HepG2 (cell line): ENCODE measurements at regions not wholly inside any gene's neighbourhood (a gene's known extent, or its start where the extent isn't known, plus 50 kb on each side); places are given as distances from the start of the nearest gene placed in this dataset.

Source experiments
- ATAC-seq: fragments of 200-7000 bp; cut with Tn5 transposase; 3 replicates; pipeline ENCODE4 v1.9.1; 2020; ENCODE audit warnings: mild to moderate bottlenecking, moderate library complexity
- BruUV-seq: library from RNA; stranded (reverse); fragments of 400-500 nt; replicated peaks from 2 replicates; lab custom pipeline; 2021; lab: Mats Ljungman, UMichigan
- CTCF ChIA-PET: fragments of 300-600 bp; formaldehyde crosslinking; extraction: SDS; loops from one replicate; lab custom pipeline; 2021; ENCODE audit warnings: low total read pairs, inconsistent platforms, low intra/inter-chr PET ratio; lab: Yijun Ruan, JAX
- POLR2A ChIA-PET: fragments of 350-600 bp; sonication (Branson Sonifier 250); formaldehyde crosslinking; loops from one replicate; lab custom pipeline; 2020; ENCODE audit warnings: antibody characterized with exemption, inconsistent platforms; lab: Yijun Ruan, JAX
- DNase-seq: peaks from one replicate; pipeline ENCODE4 v3.0.0-alpha.2; 2015; ENCODE audit warnings: low spot score
- FAIRE-seq: peaks from 3 replicates; lab custom pipeline; 2011; peaks lifted over from hg19 to GRCh38; lab: Jason Lieb, UNC
- H2AFZ ChIP-seq: one replicate; pipeline ENCODE4 v1.6.1; 2011; ENCODE audit warnings: low read length, inconsistent platforms
- H3K27ac ChIP-seq: fragments of 300-600 bp; 3 replicates; pipeline ENCODE4 v1.8.0; 2011; ENCODE audit warnings: mixed run types, mild to moderate bottlenecking, mixed read lengths, low read length, inconsistent platforms; ENCODE audit not compliant: insufficient read depth; ENCODE audit errors: extremely low read length
- H3K27me3 ChIP-seq, 2 experiments: fragments of 200-600 bp in 1 of 2; 2 replicates in 1 of 2; 3 replicates in 1 of 2; pipeline versions ENCODE4 v1.6.0 to v1.8.0; 2011; ENCODE audit warnings: low read length in 2 of 2, mild to moderate bottlenecking in 2 of 2, moderate library complexity in 2 of 2, inconsistent platforms in 1 of 2; ENCODE audit not compliant: insufficient read depth in 2 of 2, control insufficient read depth in 1 of 2
- H3K36me3 ChIP-seq, 2 experiments: fragments of 200-600 bp in 1 of 2; replicated peaks in 1 of 2; 2 replicates in 1 of 2; 3 replicates in 1 of 2; pipeline versions ENCODE4 v1.5.1 to v1.8.0; 2011; ENCODE audit warnings: low read length in 2 of 2, inconsistent platforms in 1 of 2; ENCODE audit not compliant: insufficient read depth in 2 of 2, control insufficient read depth in 1 of 2
- H3K4me1 ChIP-seq: 2 replicates; pipeline ENCODE4 v1.5.1; 2012; ENCODE audit warnings: low read length, inconsistent platforms; ENCODE audit not compliant: insufficient read depth
- H3K4me2 ChIP-seq: 2 replicates; pipeline ENCODE4 v1.6.0; 2011; ENCODE audit warnings: low read depth, low read length, inconsistent platforms
- H3K4me3 ChIP-seq, 3 experiments: fragments of 200-600 bp in 1 of 3; sonication (generic), shearing (Covaris generic) in 1 of 3; replicated peaks in 1 of 3; 2 replicates each; pipeline ENCODE4 v1.5.1; 2011 to 2016; ENCODE audit warnings: low read length in 3 of 3, inconsistent platforms in 2 of 3, low read depth in 2 of 3, mild to moderate bottlenecking in 2 of 3, control low read depth in 1 of 3, mixed read lengths in 1 of 3; ENCODE audit not compliant: insufficient read depth in 1 of 3
- H3K79me2 ChIP-seq: one replicate; pipeline ENCODE4 v1.6.1; 2011; ENCODE audit warnings: low read length, inconsistent platforms; ENCODE audit not compliant: insufficient read depth
- H3K9ac ChIP-seq: 2 replicates; pipeline ENCODE4 v1.6.0; 2011; ENCODE audit warnings: mild to moderate bottlenecking, low read depth, low read length, inconsistent platforms; ENCODE audit not compliant: insufficient read depth
- H3K9me3 ChIP-seq: 2 replicates; pipeline ENCODE4 v1.5.1; 2012; ENCODE audit warnings: mild to moderate bottlenecking, low read length
- H4K20me1 ChIP-seq: 2 replicates; pipeline ENCODE4 v1.6.0; 2011; ENCODE audit warnings: inconsistent platforms, mild to moderate bottlenecking, low read length, moderate library complexity; ENCODE audit not compliant: insufficient read depth
- CCDC6 ChIP-seq: sonication (generic); formaldehyde crosslinking; IDR thresholded peaks from 2 replicates; pipeline ENCODE4 v1.8.1; 2022; ENCODE audit warnings: mild to moderate bottlenecking, missing genetic modification reagents, moderate library complexity
- FOXP4 ChIP-seq: sonication (generic); formaldehyde crosslinking; IDR thresholded peaks from 2 replicates; pipeline ENCODE4 v1.4.0; 2020; ENCODE audit warnings: missing genetic modification reagents
- GTF3A ChIP-seq: sonication (generic); formaldehyde crosslinking; conservative IDR thresholded peaks from 2 replicates; pipeline ENCODE4 v1.4.0; 2020; ENCODE audit warnings: mild to moderate bottlenecking, missing genetic modification reagents
- HOXA3 ChIP-seq: sonication (generic); formaldehyde crosslinking; IDR thresholded peaks from 2 replicates; pipeline ENCODE4 v1.5.0; 2020; ENCODE audit warnings: missing genetic modification reagents
- MAFG ChIP-seq: sonication (generic); formaldehyde crosslinking; IDR thresholded peaks from 2 replicates; pipeline ENCODE4 v1.5.1; 2020; ENCODE audit warnings: mild to moderate bottlenecking, missing genetic modification reagents
- TARDBP ChIP-seq: sonication (generic); formaldehyde crosslinking; IDR thresholded peaks from 2 replicates; pipeline ENCODE4 v1.8.0; 2022; ENCODE audit warnings: mild to moderate bottlenecking, missing genetic modification reagents
- YEATS2 ChIP-seq: sonication (generic); formaldehyde crosslinking; IDR thresholded peaks from 2 replicates; pipeline ENCODE4 v1.4.0; 2020; ENCODE audit warnings: missing genetic modification reagents, borderline replicate concordance
- ZGPAT ChIP-seq: IDR thresholded peaks from 2 replicates; pipeline ENCODE4 v1.6.1; 2016; ENCODE audit warnings: mild to moderate bottlenecking
- ZMYM2 ChIP-seq: sonication (generic); formaldehyde crosslinking; IDR thresholded peaks from 2 replicates; pipeline ENCODE4 v1.8.0; 2022; ENCODE audit warnings: mild to moderate bottlenecking, missing genetic modification reagents
- ZNF234 ChIP-seq: sonication (generic); formaldehyde crosslinking; conservative IDR thresholded peaks from 2 replicates; pipeline ENCODE4 v1.5.1; 2020; ENCODE audit warnings: mild to moderate bottlenecking, missing genetic modification reagents
- ZNF572 ChIP-seq: sonication (generic); formaldehyde crosslinking; IDR thresholded peaks from 2 replicates; pipeline ENCODE4 v1.5.1; 2020; ENCODE audit warnings: mild to moderate bottlenecking, missing genetic modification reagents
- WGBS: methylation state at CpG from one replicate; pipeline ENCODE4 v1.1.6; 2017; ENCODE audit warnings: low lambda C conversion rate; 5-methylcytosine and 5-hydroxymethylcytosine counted together
- in situ Hi-C: cut with HindIII; loops from 2 replicates; pipeline ENCODE4 v1.10.0; 2017; ENCODE audit warnings: low pct_unique_long_range_greater_than_20kb; ENCODE audit not compliant: extremely low pct_ligation_motif_present
- intact Hi-C: fragments of 100-400 bp; cut with micrococcal nuclease; formaldehyde crosslinking; loops from one replicate; pipeline ENCODE4 v1.10.0; 2022; ENCODE audit not compliant: unreplicated experiment
- TF ChIP-seq, protein P1 (sequence below): sonication (generic); formaldehyde crosslinking; IDR thresholded peaks from 2 replicates; pipeline ENCODE4 v1.4.0; 2020; ENCODE audit warnings: mild to moderate bottlenecking, missing genetic modification reagents
- TF ChIP-seq, protein P2 (sequence below): sonication (generic); formaldehyde crosslinking; IDR thresholded peaks from 2 replicates; pipeline ENCODE4 v1.4.0; 2020; ENCODE audit warnings: missing genetic modification reagents, borderline replicate concordance

GRCh38 chr18:73690222-73690621 lies 457.4 kb downstream of the FBXO15 start:
- ChIA-PET CTCF (no interaction called here), POLR2A (no interaction called here)
- no peaks in the 10 kb centered on the region for H4K20me1 ChIP-seq
- intact Hi-C loops, result no loop called here
- ATAC-seq (no peak), FAIRE-seq (no peak), DNase-seq (no peak)
- H3K4me3 ChIP-seq, result no peak overlapping the region
- no peaks in the 10 kb centered on the region for H3K36me3 ChIP-seq
- no peak overlapping the region for H2AFZ ChIP-seq
- in situ Hi-C loops, result no loop called here
- no peaks in the 10 kb centered on the region for H3K79me2 ChIP-seq
- no peak overlapping the region for H3K9ac ChIP-seq
- no peaks in the 10 kb centered on the region; a peak in 3 of 5 replicates for H3K27me3 ChIP-seq
- WGBS, result 1% methylated on average over 3 of the region's 3 CpGs
- no peaks in the 10 kb centered on the region for H3K9me3 ChIP-seq
- no peaks in the 10 kb centered on the region for H3K4me1 ChIP-seq
- no TSS peak for BruUV-seq
- H3K4me2 ChIP-seq, result no peak overlapping the region
- no peak overlapping the region for H3K27ac ChIP-seq
- TF ChIP-seq, protein P1, sequence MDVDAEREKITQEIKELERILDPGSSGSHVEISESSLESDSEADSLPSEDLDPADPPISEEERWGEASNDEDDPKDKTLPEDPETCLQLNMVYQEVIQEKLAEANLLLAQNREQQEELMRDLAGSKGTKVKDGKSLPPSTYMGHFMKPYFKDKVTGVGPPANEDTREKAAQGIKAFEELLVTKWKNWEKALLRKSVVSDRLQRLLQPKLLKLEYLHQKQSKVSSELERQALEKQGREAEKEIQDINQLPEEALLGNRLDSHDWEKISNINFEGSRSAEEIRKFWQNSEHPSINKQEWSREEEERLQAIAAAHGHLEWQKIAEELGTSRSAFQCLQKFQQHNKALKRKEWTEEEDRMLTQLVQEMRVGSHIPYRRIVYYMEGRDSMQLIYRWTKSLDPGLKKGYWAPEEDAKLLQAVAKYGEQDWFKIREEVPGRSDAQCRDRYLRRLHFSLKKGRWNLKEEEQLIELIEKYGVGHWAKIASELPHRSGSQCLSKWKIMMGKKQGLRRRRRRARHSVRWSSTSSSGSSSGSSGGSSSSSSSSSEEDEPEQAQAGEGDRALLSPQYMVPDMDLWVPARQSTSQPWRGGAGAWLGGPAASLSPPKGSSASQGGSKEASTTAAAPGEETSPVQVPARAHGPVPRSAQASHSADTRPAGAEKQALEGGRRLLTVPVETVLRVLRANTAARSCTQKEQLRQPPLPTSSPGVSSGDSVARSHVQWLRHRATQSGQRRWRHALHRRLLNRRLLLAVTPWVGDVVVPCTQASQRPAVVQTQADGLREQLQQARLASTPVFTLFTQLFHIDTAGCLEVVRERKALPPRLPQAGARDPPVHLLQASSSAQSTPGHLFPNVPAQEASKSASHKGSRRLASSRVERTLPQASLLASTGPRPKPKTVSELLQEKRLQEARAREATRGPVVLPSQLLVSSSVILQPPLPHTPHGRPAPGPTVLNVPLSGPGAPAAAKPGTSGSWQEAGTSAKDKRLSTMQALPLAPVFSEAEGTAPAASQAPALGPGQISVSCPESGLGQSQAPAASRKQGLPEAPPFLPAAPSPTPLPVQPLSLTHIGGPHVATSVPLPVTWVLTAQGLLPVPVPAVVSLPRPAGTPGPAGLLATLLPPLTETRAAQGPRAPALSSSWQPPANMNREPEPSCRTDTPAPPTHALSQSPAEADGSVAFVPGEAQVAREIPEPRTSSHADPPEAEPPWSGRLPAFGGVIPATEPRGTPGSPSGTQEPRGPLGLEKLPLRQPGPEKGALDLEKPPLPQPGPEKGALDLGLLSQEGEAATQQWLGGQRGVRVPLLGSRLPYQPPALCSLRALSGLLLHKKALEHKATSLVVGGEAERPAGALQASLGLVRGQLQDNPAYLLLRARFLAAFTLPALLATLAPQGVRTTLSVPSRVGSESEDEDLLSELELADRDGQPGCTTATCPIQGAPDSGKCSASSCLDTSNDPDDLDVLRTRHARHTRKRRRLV (CRISPR knock-in tag), result no peak
- TF ChIP-seq ZMYM2 (CRISPR knock-in tag), result no peak
- TF ChIP-seq FOXP4 (CRISPR knock-in tag), result no peak
- TF ChIP-seq ZNF234 (CRISPR knock-in tag), result no peak
- no peak for TF ChIP-seq ZNF572 (CRISPR knock-in tag)
- no peak for TF ChIP-seq YEATS2 (CRISPR knock-in tag)
- no peak for TF ChIP-seq CCDC6 (CRISPR knock-in tag)
- TF ChIP-seq ZGPAT (CRISPR knock-in tag), result no peak
- TF ChIP-seq TARDBP (CRISPR knock-in tag), result no peak
- TF ChIP-seq GTF3A (CRISPR knock-in tag), result no peak
- TF ChIP-seq HOXA3 (CRISPR knock-in tag), result no peak
- TF ChIP-seq, protein P2, sequence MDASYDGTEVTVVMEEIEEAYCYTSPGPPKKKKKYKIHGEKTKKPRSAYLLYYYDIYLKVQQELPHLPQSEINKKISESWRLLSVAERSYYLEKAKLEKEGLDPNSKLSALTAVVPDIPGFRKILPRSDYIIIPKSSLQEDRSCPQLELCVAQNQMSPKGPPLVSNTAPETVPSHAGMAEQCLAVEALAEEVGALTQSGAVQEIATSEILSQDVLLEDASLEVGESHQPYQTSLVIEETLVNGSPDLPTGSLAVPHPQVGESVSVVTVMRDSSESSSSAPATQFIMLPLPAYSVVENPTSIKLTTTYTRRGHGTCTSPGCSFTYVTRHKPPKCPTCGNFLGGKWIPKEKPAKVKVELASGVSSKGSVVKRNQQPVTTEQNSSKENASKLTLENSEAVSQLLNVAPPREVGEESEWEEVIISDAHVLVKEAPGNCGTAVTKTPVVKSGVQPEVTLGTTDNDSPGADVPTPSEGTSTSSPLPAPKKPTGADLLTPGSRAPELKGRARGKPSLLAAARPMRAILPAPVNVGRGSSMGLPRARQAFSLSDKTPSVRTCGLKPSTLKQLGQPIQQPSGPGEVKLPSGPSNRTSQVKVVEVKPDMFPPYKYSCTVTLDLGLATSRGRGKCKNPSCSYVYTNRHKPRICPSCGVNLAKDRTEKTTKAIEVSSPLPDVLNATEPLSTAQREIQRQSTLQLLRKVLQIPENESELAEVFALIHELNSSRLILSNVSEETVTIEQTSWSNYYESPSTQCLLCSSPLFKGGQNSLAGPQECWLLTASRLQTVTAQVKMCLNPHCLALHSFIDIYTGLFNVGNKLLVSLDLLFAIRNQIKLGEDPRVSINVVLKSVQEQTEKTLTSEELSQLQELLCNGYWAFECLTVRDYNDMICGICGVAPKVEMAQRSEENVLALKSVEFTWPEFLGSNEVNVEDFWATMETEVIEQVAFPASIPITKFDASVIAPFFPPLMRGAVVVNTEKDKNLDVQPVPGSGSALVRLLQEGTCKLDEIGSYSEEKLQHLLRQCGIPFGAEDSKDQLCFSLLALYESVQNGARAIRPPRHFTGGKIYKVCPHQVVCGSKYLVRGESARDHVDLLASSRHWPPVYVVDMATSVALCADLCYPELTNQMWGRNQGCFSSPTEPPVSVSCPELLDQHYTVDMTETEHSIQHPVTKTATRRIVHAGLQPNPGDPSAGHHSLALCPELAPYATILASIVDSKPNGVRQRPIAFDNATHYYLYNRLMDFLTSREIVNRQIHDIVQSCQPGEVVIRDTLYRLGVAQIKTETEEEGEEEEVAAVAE (CRISPR knock-in tag), result no peak
- TF ChIP-seq MAFG (CRISPR knock-in tag), result no peak
